COR-L47 (cell line): ENCODE measurements at regions not wholly inside any gene's neighbourhood (a gene's known extent, or its start where the extent isn't known, plus 50 kb on each side); places are given as distances from the start of the nearest gene placed in this dataset.

Experiments used
- DNase-seq: peaks from one replicate; lab custom pipeline; 2025; lab: John Stamatoyannopoulos, UW

GRCh38 chr4:62344915-62345314 is 1144.8 kb downstream of the ADGRL3 start:
- DNase-seq, result no peak

- DNase-seq, result no peak
Observed at GRCh38 chr4:62344474-62344873, 1144.3 kb downstream of the ADGRL3 start.

GRCh38 chr4:62342346-62342745 is 1142.2 kb downstream of the ADGRL3 start:
- no peak for DNase-seq

- no peak for DNase-seq
Observed at GRCh38 chr4:62328526-62328925, 1128.4 kb downstream of the ADGRL3 start.

GRCh38 chr4:62327612-62328297 is 1127.6 kb downstream of the ADGRL3 start:
- DNase-seq, result no peak

GRCh38 chr4:62324215-62324614 is 1124.1 kb downstream of the ADGRL3 start:
- DNase-seq, result peak; percentile 74

- DNase-seq, result peak; percentile 90
Observed at GRCh38 chr4:62320612-62321011, 1120.5 kb downstream of the ADGRL3 start.

GRCh38 chr4:62302710-62303109 is 1102.6 kb downstream of the ADGRL3 start:
- DNase-seq, result no peak

GRCh38 chr4:62301500-62301899 is 1101.4 kb downstream of the ADGRL3 start:
- DNase-seq, result no peak

- no peak for DNase-seq
Observed at GRCh38 chr4:62293551-62293950, 1093.4 kb downstream of the ADGRL3 start.

GRCh38 chr4:62292911-62293310 is 1092.8 kb downstream of the ADGRL3 start:
- DNase-seq, result no peak

GRCh38 chr4:62288808-62289541 is 1088.8 kb downstream of the ADGRL3 start:
- no peak for DNase-seq

GRCh38 chr4:62285026-62285425 is 1084.9 kb downstream of the ADGRL3 start:
- DNase-seq, result no peak

- no peak for DNase-seq
Observed at GRCh38 chr4:62279689-62280088, 1079.6 kb downstream of the ADGRL3 start.

GRCh38 chr4:62275470-62275869 is 1075.3 kb downstream of the ADGRL3 start:
- no peak for DNase-seq

GRCh38 chr4:62274782-62275181 is 1074.7 kb downstream of the ADGRL3 start:
- DNase-seq, result no peak

- no peak for DNase-seq
Observed at GRCh38 chr4:62271107-62271506, 1071.0 kb downstream of the ADGRL3 start.

GRCh38 chr4:62269918-62270317 is 1069.8 kb downstream of the ADGRL3 start:
- DNase-seq, result no peak

- DNase-seq, result no peak
Observed at GRCh38 chr4:62263454-62263853, 1063.3 kb downstream of the ADGRL3 start.

- no peak for DNase-seq
Observed at GRCh38 chr4:62262676-62263075, 1062.5 kb downstream of the ADGRL3 start.

GRCh38 chr4:62260254-62260653 is 1060.1 kb downstream of the ADGRL3 start:
- DNase-seq, result no peak

GRCh38 chr4:62256479-62256878 is 1056.4 kb downstream of the ADGRL3 start:
- DNase-seq, result no peak

- DNase-seq, result no peak
Observed at GRCh38 chr4:62252728-62253127, 1052.6 kb downstream of the ADGRL3 start.

GRCh38 chr4:62250100-62250499 is 1050.0 kb downstream of the ADGRL3 start:
- DNase-seq, result no peak
